Subcutaneous abdominal adipose tissue (tissue), 5 donors: ENCODE measurements at regions not wholly inside any gene's neighbourhood (a gene's known extent, or its start where the extent isn't known, plus 50 kb on each side); places are given as distances from the start of the nearest gene placed in this dataset.
"Not testable (repeated sequence)": the region's sequence is repeated elsewhere in the genome, so short reads cannot be mapped to it uniquely, and the experiment has no call there.

ENCODE experiments used
- H3K27ac ChIP-seq: one replicate; pipeline ENCODE4 v1.7.0; 2013; ENCODE audit warnings: low read depth, mild to moderate bottlenecking, inconsistent platforms, low read length, moderate library complexity
- H3K27me3 ChIP-seq, 5 donors: one replicate each; pipeline ENCODE4 v1.7.0; 2013; ENCODE audit warnings: low read length in 5 of 5, inconsistent platforms in 1 of 5; ENCODE audit not compliant: control insufficient read depth in 5 of 5, insufficient read depth in 4 of 5
- H3K36me3 ChIP-seq, 5 donors: one replicate each; pipeline ENCODE4 v1.7.0; 2013; ENCODE audit warnings: low read length in 5 of 5; ENCODE audit not compliant: control insufficient read depth in 5 of 5, insufficient read depth in 5 of 5
- H3K4me1 ChIP-seq, 5 donors: one replicate each; pipeline ENCODE4 v1.7.0; 2013; ENCODE audit warnings: low read length in 5 of 5, mild to moderate bottlenecking in 3 of 5, moderate library complexity in 1 of 5; ENCODE audit not compliant: control insufficient read depth in 5 of 5, insufficient read depth in 5 of 5
- H3K4me3 ChIP-seq, 5 donors: one replicate each; pipeline ENCODE4 v1.7.0; 2013; ENCODE audit warnings: low read length in 5 of 5, low read depth in 1 of 5
- H3K9ac ChIP-seq, 5 donors: one replicate each; pipeline ENCODE4 v1.7.0; 2013; ENCODE audit warnings: low read length in 5 of 5, mild to moderate bottlenecking in 4 of 5, moderate library complexity in 3 of 5
- H3K9me3 ChIP-seq, 5 donors: one replicate each; pipeline ENCODE4 v1.7.0; 2013; ENCODE audit warnings: low read length in 5 of 5; ENCODE audit not compliant: control insufficient read depth in 5 of 5
- donor health status: healthy.
- donor health status: healthy.
- donor health status: healthy.
- donor health status: healthy.
- donor health status: healthy.

DNA sequence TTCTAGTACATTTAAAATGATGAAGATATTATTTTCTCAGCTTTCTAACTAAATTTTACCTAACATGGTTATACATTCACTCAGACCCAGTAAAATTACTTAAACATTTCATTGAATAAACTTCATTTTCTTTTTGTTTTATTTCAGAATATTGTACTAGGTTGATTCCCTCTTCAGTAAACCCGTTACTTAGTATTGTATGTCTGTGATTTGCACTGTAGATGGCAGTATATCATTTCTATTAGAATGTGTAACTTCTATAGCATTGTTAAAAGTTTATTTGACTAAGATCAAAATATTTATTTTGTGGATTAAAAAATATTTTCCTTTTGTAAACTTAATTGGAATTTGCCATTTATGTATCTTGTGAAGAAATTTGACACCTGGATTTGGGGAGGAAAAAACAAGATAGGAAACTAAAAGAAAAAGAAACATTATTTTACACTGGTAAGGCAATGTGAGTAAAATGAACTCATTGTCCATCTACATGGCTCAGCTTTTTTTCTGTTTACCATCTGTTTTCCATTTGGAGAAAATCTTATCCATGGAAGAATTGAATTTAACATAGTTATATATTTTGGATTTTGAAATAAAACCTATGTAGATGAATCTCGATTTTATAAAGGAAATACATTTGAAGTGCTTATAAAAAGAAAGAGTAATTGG lies 145.6 kb upstream of the METTL14 start:
- H3K27me3 ChIP-seq, H3K4me3 ChIP-seq, H3K27ac ChIP-seq, H3K9me3 ChIP-seq, H3K4me1 ChIP-seq, H3K36me3 ChIP-seq, H3K9ac ChIP-seq: not testable (repeated sequence)

DNA sequence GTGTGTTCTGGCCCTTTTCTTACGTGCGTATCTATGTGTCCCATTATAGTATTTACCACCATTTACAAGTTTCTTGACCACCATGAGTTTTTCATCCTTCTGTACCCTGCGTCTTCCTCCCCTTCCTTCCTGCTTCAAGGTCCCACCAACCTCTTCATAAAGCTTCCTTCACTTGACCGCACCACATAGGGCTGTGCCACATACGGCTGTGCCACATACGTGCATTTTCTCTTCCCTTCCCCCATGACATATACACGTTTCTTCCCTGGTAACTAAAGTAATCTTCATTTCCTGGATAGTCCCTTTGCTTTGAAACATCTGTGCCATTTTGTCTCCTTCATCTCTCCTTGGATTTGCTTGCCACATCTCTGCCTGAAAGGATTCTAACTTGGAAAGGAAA lies 128.6 kb upstream of the METTL14 start:
- not testable (repeated sequence) for H3K4me3 ChIP-seq, H3K4me1 ChIP-seq, H3K27ac ChIP-seq, H3K36me3 ChIP-seq, H3K27me3 ChIP-seq, H3K9me3 ChIP-seq, H3K9ac ChIP-seq

DNA sequence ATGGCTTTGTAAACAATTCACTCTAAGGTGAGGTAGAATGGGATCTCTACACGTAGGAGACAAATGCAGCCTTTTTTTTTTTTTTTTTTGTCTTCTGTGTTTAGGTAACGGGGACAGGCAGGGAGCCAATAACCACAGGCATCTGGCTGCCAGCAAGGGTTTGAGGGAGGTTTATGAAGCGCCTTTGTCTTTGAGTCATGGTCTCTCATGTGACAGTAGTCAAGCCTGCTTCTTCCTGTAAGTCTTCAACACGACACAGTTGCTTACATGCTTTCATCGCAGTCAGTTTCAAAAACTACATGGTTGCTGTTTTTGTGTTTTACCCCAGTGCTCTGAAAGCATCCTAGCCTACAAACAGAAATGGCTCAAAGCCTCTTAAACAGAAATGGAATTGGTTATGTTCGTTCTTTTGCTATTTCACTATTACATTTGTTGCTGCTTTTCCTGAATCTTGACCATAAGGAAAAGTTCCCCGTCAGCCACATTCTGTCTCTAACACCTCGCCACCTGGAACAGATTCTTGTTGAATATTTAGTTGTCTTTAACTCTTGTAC lies 127.8 kb upstream of the METTL14 start:
- no peak overlapping the region for H3K27ac ChIP-seq
- H3K9me3 ChIP-seq, result no peaks in the 10 kb centered on the region
- no peak overlapping the region for H3K9ac ChIP-seq
- no peaks in the 10 kb centered on the region for H3K4me1 ChIP-seq
- H3K4me3 ChIP-seq, result no peak overlapping the region
- no peaks in the 10 kb centered on the region for H3K27me3 ChIP-seq
- H3K36me3 ChIP-seq, result no peaks in the 10 kb centered on the region

DNA sequence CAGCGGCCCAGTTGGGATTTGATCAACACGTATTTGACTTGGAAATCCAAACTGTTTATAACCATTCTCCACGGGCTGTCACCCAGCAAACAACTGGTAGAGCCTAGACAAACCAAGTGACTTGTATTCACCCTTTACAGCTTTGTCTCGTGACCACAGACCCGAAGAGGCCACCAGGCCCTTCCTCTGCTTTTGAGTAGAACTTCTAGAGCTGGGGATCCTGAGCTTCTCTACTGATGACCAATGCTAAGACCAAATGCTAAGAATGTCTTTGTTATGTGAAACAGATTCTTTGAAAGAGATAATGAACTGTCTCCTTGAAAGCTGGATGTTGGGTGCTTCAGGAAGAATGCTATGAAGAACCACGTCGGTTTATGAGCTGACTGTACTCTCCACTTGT lies 127.0 kb upstream of the METTL14 start:
- not testable (repeated sequence) for H3K9ac ChIP-seq

DNA sequence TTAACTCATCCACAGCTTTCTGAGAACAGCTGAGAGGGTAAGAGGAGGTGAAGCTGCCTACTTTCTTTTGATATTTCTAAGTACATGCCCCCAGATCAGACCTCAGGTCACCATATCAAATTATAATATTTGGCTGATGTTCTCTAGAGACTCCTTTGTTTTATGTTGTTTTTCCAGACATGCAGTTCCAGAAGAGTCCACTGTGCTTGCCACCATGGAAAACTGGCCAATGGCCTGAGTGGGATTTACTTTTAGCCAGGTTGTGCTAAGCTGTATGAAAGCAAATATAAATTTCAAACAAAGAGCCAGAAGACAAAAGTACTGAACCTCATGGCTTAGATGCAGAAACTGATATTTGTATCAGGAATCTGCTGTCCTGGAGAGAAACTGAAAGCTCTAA lies 123.6 kb upstream of the METTL14 start:
- not testable (repeated sequence) for H3K9ac ChIP-seq, H3K4me3 ChIP-seq, H3K9me3 ChIP-seq, H3K27ac ChIP-seq, H3K4me1 ChIP-seq, H3K27me3 ChIP-seq, H3K36me3 ChIP-seq

More for the DNA sequence above, 127.0 kb upstream of the METTL14 start:
- H3K4me1 ChIP-seq, H3K27ac ChIP-seq, H3K36me3 ChIP-seq, H3K4me3 ChIP-seq, H3K27me3 ChIP-seq, H3K9me3 ChIP-seq: not testable (repeated sequence)

DNA sequence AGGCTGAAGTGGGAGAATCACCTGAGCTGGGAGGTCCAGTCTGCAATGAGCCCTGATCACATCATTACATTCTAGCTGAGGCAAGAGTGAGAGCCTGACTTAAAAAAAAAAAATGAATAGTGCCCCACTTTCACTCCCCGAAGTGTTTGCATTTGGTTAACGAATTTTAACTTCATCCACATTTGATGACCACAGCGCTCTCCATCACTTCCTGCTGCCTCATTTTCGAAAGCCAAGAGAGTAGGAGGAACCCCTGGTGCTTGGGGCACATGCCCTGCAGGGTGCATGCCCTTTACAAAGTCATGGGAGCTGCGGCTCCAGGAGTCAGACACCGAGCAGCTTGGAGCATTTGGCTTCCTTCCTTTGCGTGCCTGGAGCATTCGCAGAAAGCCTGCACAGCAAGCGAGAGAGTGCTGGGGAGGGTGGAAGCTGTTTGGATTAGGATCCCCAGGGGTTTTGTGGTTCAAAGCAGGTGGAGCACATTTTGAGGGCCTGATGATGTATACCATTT lies 119.1 kb upstream of the METTL14 start:
- H3K9me3 ChIP-seq, H3K27ac ChIP-seq, H3K4me3 ChIP-seq: not testable (repeated sequence)

DNA sequence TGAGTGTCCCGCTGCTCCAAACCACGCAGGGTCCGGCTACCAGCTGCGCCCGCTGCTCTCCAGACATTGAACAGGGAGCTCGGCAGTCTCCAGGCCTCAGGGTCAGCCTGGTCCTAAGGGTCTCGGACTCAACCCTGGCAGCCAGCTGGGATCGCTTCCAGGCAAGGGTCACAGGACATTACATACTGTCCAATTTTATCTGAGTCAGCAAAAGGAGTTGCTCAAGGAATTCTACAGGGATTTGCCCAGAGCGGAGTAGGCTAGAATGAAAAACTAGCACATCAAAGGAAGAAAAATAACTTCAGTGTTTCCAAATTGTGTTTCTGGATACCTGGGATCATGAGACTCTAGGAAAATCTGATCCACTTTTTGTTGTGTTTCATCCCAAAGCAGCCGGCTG lies 112.2 kb upstream of the METTL14 start:
- not testable (repeated sequence) for H3K4me3 ChIP-seq, H3K36me3 ChIP-seq, H3K9me3 ChIP-seq, H3K27me3 ChIP-seq, H3K9ac ChIP-seq, H3K27ac ChIP-seq
- peaks cover 0 to 13% (median 0%) of the 10 kb centered on the region in 5 donors for H3K4me1 ChIP-seq

More for the DNA sequence above, 119.1 kb upstream of the METTL14 start:
- not testable (repeated sequence) for H3K27me3 ChIP-seq, H3K4me1 ChIP-seq, H3K36me3 ChIP-seq, H3K9ac ChIP-seq

DNA sequence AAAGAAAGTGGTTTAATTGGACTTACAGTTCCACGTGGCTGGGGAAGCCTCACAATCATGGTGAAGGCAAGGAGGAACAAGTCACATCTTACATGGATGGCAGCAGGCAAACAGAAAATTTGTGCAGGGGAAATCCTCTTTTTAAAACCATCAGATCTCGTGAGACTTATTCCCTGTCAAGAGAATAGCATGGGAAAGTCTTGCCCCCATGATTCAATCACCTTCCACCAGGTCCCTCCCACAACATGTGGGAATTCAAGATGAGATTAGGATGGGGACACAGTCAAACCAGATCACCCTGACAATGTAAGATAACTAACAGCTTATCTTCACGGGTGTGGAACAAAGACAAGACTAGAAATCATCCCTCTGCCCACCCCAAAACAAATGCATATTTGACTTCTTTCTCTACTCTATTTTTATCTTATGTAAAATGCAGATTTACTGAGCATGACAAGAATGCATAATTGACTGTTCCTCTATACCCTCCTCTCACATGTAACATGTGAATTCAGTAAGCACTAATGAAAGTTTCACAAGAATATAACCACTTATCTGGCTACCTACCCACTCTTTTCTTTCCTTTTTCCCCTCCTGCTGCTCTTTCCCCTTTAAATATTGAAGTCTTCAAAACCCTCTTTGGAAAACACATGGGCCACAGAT lies 110.8 kb upstream of the METTL14 start:
- H3K36me3 ChIP-seq, H3K27me3 ChIP-seq, H3K9me3 ChIP-seq, H3K9ac ChIP-seq, H3K4me3 ChIP-seq, H3K27ac ChIP-seq: not testable (repeated sequence)
- peaks cover 0 to 13% (median 0%) of the 10 kb centered on the region in 5 donors for H3K4me1 ChIP-seq

DNA sequence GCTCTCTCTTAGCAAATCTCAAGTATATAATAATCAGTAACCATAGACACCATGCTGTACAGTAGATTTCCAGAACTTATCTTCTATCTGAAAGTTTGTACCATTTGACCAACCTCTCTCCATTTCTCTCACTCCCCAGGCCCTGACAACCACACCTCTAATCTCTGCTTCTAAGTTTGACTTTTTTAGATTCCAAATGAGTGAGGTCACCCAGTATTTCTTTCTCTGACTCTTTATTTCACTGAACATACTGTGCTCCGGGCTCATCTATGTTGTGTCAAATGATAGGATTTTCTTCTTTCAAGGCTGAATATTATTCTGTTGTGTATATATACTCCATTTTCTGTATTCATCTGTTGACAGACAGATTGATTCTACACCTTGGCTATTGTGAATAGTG lies 110.1 kb upstream of the METTL14 start:
- not testable (repeated sequence) for H3K4me3 ChIP-seq, H3K27ac ChIP-seq, H3K27me3 ChIP-seq, H3K9me3 ChIP-seq, H3K9ac ChIP-seq, H3K36me3 ChIP-seq
- peaks cover 0 to 13% (median 0%) of the 10 kb centered on the region in 5 donors for H3K4me1 ChIP-seq

DNA sequence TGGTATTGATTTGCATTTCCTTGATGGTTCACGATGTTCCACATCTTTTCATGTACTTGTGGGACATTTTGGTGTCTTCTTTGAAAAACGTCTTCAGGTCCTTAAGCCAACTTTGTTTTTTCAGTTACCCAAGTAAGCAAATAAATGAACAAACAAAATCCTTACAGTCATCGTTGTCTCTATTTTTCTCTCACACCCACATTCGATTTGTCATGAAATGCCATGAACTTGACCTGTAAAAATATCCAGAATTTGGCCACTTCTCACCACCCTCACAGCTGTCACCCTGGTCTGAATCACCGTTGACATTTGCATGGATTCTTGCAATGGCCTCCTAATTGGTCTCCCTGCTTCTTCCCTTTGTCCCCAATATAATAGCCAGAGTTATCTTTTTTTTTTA lies 109.5 kb upstream of the METTL14 start:
- not testable (repeated sequence) for H3K27ac ChIP-seq, H3K36me3 ChIP-seq, H3K27me3 ChIP-seq, H3K9ac ChIP-seq, H3K4me3 ChIP-seq, H3K9me3 ChIP-seq
- peaks cover 0 to 11% (median 0%) of the 10 kb centered on the region in 5 donors for H3K4me1 ChIP-seq
